ENCODE measurements at regions not wholly inside any gene's neighbourhood (a gene's known extent, or its start where the extent isn't known, plus 50 kb on each side); places are given as distances from the start of the nearest gene placed in this dataset.

DNA sequence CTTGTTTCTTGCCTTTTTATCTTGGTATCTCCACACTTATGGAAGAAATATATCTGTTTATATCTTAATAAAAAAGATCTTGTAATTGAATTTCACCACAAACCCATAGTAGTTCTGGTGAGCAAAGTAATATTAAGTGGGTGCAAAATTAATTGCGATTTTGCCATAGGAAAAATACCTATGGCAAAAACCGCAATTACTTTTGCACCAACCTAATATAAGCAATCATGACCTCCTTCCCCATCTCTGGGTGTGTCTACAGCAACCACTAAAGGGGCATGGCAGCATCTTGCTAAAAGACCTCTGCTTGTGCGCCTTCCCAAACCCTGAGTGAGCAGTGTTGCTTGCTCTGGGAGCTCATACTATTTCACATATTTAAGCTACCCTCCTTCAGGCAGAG is 124.2 kb upstream of the GUCY1A1 start:
- TF ChIP-seq, protein P1, sequence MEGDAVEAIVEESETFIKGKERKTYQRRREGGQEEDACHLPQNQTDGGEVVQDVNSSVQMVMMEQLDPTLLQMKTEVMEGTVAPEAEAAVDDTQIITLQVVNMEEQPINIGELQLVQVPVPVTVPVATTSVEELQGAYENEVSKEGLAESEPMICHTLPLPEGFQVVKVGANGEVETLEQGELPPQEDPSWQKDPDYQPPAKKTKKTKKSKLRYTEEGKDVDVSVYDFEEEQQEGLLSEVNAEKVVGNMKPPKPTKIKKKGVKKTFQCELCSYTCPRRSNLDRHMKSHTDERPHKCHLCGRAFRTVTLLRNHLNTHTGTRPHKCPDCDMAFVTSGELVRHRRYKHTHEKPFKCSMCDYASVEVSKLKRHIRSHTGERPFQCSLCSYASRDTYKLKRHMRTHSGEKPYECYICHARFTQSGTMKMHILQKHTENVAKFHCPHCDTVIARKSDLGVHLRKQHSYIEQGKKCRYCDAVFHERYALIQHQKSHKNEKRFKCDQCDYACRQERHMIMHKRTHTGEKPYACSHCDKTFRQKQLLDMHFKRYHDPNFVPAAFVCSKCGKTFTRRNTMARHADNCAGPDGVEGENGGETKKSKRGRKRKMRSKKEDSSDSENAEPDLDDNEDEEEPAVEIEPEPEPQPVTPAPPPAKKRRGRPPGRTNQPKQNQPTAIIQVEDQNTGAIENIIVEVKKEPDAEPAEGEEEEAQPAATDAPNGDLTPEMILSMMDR (conservative IDR thresholded peaks at IDR 0.05), result no peak
- no peak for TF ChIP-seq EZH2 (IDR thresholded peaks at IDR 0.05; ENCODE audit: low read depth)
- no peaks in the 10 kb centered on the region for H3K79me2 ChIP-seq (ENCODE audit: low read depth)
- H3K4me1 ChIP-seq (replicated peaks; ENCODE audit: insufficient read depth), result no peaks in the 10 kb centered on the region
- POLR2A ChIA-PET (ENCODE audit: unreplicated experiment), result no interaction called here
- H3K27me3 ChIP-seq (ENCODE audit: insufficient read depth, low read depth), result no peaks in the 10 kb centered on the region
- no peak overlapping the region for H3K27ac ChIP-seq
- no peaks in the 10 kb centered on the region for H3K9me2 ChIP-seq (ENCODE audit: insufficient read depth)
- H3K4me3 ChIP-seq, result no peak overlapping the region
- no peaks in the 10 kb centered on the region for H4K20me1 ChIP-seq (ENCODE audit: insufficient read depth)
- no peaks in the 10 kb centered on the region for H3K36me3 ChIP-seq (ENCODE audit: low read depth)
- H3K4me2 ChIP-seq, result no peak overlapping the region
- H3F3A ChIP-seq (ENCODE audit: insufficient read depth, low read depth), result no peaks in the 10 kb centered on the region
- no TSS peak for BruUV-seq (replicated peaks)
- CTCF ChIA-PET, result no interaction called here
- intact Hi-C loops (cut with micrococcal nuclease; ENCODE audit: unreplicated experiment), result no loop called here
- no peak for DNase-seq
- no peaks in the 10 kb centered on the region for H3K9me3 ChIP-seq (ENCODE audit: insufficient read depth, low read depth)
- no peak overlapping the region for H2AFZ ChIP-seq

DNA sequence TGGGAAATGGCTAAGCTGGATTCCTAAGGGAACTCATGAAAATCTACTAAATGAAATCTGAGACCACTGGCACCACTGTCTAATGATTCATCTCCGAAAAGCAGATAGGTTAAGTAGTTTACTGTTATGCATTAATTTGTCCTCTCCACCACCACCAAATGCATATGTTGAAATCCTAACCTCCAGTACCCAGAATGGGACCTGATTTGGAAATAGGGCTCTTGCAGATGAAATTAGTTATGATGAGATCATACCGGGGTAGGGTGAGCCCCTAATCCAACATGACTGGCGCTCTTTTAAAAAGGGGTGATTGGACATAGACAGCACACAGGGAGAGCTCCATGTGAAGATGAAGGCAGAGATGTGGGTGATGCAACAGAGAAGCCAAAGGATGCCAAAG is 124.9 kb upstream of the GUCY1A1 start:
- Histone ChIP-seq H3K4me1 (replicated peaks; ENCODE audit: insufficient read depth) (no peaks in the 10 kb centered on the region), H3K27me3 (ENCODE audit: insufficient read depth, low read depth) (no peaks in the 10 kb centered on the region), H3K9me2 (ENCODE audit: insufficient read depth) (no peaks in the 10 kb centered on the region), H3F3A (ENCODE audit: insufficient read depth, low read depth) (no peaks in the 10 kb centered on the region), H2AFZ (no peak overlapping the region), H3K9me3 (ENCODE audit: insufficient read depth, low read depth) (no peaks in the 10 kb centered on the region), H3K79me2 (ENCODE audit: low read depth) (no peaks in the 10 kb centered on the region), H3K27ac (no peak overlapping the region), H3K4me2 (no peak overlapping the region), H4K20me1 (ENCODE audit: insufficient read depth) (no peaks in the 10 kb centered on the region), H3K36me3 (ENCODE audit: low read depth) (no peaks in the 10 kb centered on the region), H3K4me3 (no peak overlapping the region)
- intact Hi-C loops (cut with micrococcal nuclease; ENCODE audit: unreplicated experiment), result no loop called here
- ChIA-PET CTCF (no interaction called here), POLR2A (ENCODE audit: unreplicated experiment) (no interaction called here)
- no peak for TF ChIP-seq EZH2 (IDR thresholded peaks at IDR 0.05; ENCODE audit: low read depth)
- TF ChIP-seq, protein P1 (conservative IDR thresholded peaks at IDR 0.05), result no peak
- BruUV-seq (replicated peaks), result no TSS peak
- no peak for DNase-seq

DNA sequence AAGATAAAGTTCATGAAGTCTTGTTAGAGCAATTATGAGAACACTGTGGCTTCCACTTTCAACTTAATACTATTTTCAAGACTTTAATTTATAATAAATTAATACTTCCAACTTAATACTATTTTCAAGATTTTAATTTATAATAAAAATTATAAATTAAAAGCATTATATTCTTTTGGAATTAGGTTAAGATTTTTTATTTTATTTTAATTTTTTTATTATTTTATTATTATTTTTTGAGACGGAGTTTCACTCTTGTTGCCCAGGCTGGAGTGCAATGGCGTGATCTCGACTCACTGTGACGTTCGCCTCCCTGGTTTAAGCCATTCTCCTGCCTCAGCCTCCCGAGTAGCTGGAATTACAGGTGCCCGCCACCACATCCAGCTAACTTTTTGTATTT is 126.0 kb upstream of the GUCY1A1 start:
- H4K20me1 ChIP-seq (ENCODE audit: insufficient read depth), result no peaks in the 10 kb centered on the region
- DNase-seq, result no peak
- no peaks in the 10 kb centered on the region for H3K27me3 ChIP-seq (ENCODE audit: insufficient read depth, low read depth)
- no peak overlapping the region for H3K4me3 ChIP-seq
- H3K4me2 ChIP-seq, result no peak overlapping the region
- no peaks in the 10 kb centered on the region for H3F3A ChIP-seq (ENCODE audit: insufficient read depth, low read depth)
- BruUV-seq (replicated peaks), result no TSS peak
- TF ChIP-seq, protein P1 (conservative IDR thresholded peaks at IDR 0.05), result no peak
- TF ChIP-seq EZH2 (IDR thresholded peaks at IDR 0.05; ENCODE audit: low read depth), result no peak
- H3K9me3 ChIP-seq (ENCODE audit: insufficient read depth, low read depth), result no peaks in the 10 kb centered on the region
- intact Hi-C loops (cut with micrococcal nuclease; ENCODE audit: unreplicated experiment), result no loop called here
- CTCF ChIA-PET, result no interaction called here
- no peaks in the 10 kb centered on the region for H3K4me1 ChIP-seq (replicated peaks; ENCODE audit: insufficient read depth)
- POLR2A ChIA-PET (ENCODE audit: unreplicated experiment), result no interaction called here
- H2AFZ ChIP-seq, result no peak overlapping the region
- no peaks in the 10 kb centered on the region for H3K9me2 ChIP-seq (ENCODE audit: insufficient read depth)
- no peaks in the 10 kb centered on the region for H3K79me2 ChIP-seq (ENCODE audit: low read depth)
- H3K27ac ChIP-seq, result no peak overlapping the region
- H3K36me3 ChIP-seq (ENCODE audit: low read depth), result no peaks in the 10 kb centered on the region
